K562 (cell line): ENCODE measurements at regions not wholly inside any gene's neighbourhood (a gene's known extent, or its start where the extent isn't known, plus 50 kb on each side); places are given as distances from the start of the nearest gene placed in this dataset.

ENCODE experiments used
- ATAC-seq: fragments of 200-7000 bp; cut with Tn5 transposase; 3 replicates; pipeline ENCODE4 v1.9.1; 2020; ENCODE audit warnings: moderate library complexity
- BruUV-seq: library from RNA; stranded (reverse); fragments of 400-500 nt; replicated peaks from 2 replicates; lab custom pipeline; 2021; lab: Mats Ljungman, UMichigan
- CTCF ChIA-PET: fragments of 300-600 bp; formaldehyde crosslinking; extraction: SDS; loops from one replicate; lab custom pipeline; 2021; ENCODE audit warnings: low intra/inter-chr PET ratio; lab: Yijun Ruan, JAX
- POLR2A ChIA-PET: fragments of 300-600, 350-650 bp; sonication (Branson Sonifier 250); formaldehyde crosslinking; extraction: SDS; loops from one replicate; lab custom pipeline; 2021; ENCODE audit warnings: antibody characterized with exemption, inconsistent platforms; lab: Yijun Ruan, JAX
- DNase-seq, 4 experiments: peaks; one replicate each; pipeline versions ENCODE4 v3.0.0 to v3.0.0-alpha.2; 2011 to 2018; ENCODE audit warnings: low spot score in 3 of 4, mixed read lengths in 3 of 4; ENCODE audit errors: extremely low read depth in 1 of 4
- FAIRE-seq: peaks from 2 replicates; lab custom pipeline; 2011; peaks lifted over from hg19 to GRCh38; lab: Jason Lieb, UNC
- H2AFZ ChIP-seq: 2 replicates; pipeline ENCODE4 v1.6.0; 2011; ENCODE audit warnings: low read depth, low read length, control low read depth, inconsistent platforms
- H3K27ac ChIP-seq: fragments of 200-600 bp; 3 replicates; pipeline ENCODE4 v1.8.0; 2011; ENCODE audit warnings: low read depth, mild to moderate bottlenecking, control low read depth, inconsistent platforms, low read length, moderate library complexity, mixed read lengths; ENCODE audit errors: extremely low read depth
- H3K27me3 ChIP-seq, 2 experiments: fragments of 300-600 bp in 1 of 2; 2 replicates in 1 of 2; 3 replicates in 1 of 2; pipeline versions ENCODE4 v1.6.0 to v1.8.0; 2011; ENCODE audit warnings: inconsistent platforms in 2 of 2, low read length in 2 of 2, mild to moderate bottlenecking in 1 of 2, mixed read lengths in 1 of 2, moderate library complexity in 1 of 2; ENCODE audit not compliant: control insufficient read depth in 2 of 2, insufficient read depth in 2 of 2
- H3K36me3 ChIP-seq: fragments of 300-600 bp; 3 replicates; pipeline ENCODE4 v1.8.0; 2011; ENCODE audit warnings: mild to moderate bottlenecking, low read length, inconsistent platforms; ENCODE audit not compliant: control insufficient read depth, insufficient read depth
- H3K4me1 ChIP-seq, 2 experiments: fragments of 200-600 bp in 1 of 2; replicated peaks in 1 of 2; 2 replicates in 1 of 2; 3 replicates in 1 of 2; pipeline versions ENCODE4 v1.5.1 to v1.8.0; 2011; ENCODE audit warnings: inconsistent platforms in 2 of 2, low read length in 2 of 2, mild to moderate bottlenecking in 1 of 2, mixed read lengths in 1 of 2, moderate library complexity in 1 of 2; ENCODE audit not compliant: control insufficient read depth in 2 of 2, insufficient read depth in 2 of 2
- H3K4me2 ChIP-seq: 2 replicates; pipeline ENCODE4 v1.6.1; 2011; ENCODE audit warnings: low read length, control low read depth, inconsistent platforms, mixed read lengths; ENCODE audit not compliant: insufficient read depth
- H3K4me3 ChIP-seq: fragments of 200-600 bp; sonication (generic), shearing (Covaris generic); 2 replicates; pipeline ENCODE4 v1.5.1; 2016; ENCODE audit warnings: control low read depth, inconsistent platforms
- H3K79me2 ChIP-seq: fragments of 200-600 bp; 3 replicates; pipeline ENCODE4 v1.8.0; 2011; ENCODE audit warnings: low read length, inconsistent platforms; ENCODE audit not compliant: control insufficient read depth, insufficient read depth
- H3K9ac ChIP-seq, 2 experiments: 2 replicates each; pipeline versions ENCODE4 v1.6.0 to v1.6.1; 2011; ENCODE audit warnings: low read depth in 2 of 2, low read length in 2 of 2, control low read depth in 1 of 2, inconsistent platforms in 1 of 2, mild to moderate bottlenecking in 1 of 2, mixed read lengths in 1 of 2; ENCODE audit not compliant: insufficient read depth in 1 of 2
- H3K9me1 ChIP-seq: one replicate; pipeline ENCODE4 v1.6.0; 2011; ENCODE audit warnings: inconsistent platforms, mild to moderate bottlenecking, low read length, moderate library complexity; ENCODE audit not compliant: control insufficient read depth, insufficient read depth
- H3K9me3 ChIP-seq: replicated peaks from 2 replicates; pipeline ENCODE4 v1.5.1; 2011; ENCODE audit warnings: low read depth, low read length, inconsistent platforms; ENCODE audit not compliant: control insufficient read depth, insufficient read depth
- H4K20me1 ChIP-seq: replicated peaks from 2 replicates; pipeline ENCODE4 v1.6.1; 2011; ENCODE audit warnings: low read length, inconsistent platforms, mixed read lengths; ENCODE audit not compliant: control insufficient read depth, insufficient read depth
- ARID2 ChIP-seq: fragments of 450-650 bp; IDR thresholded peaks from 2 replicates; pipeline ENCODE4 v1.6.1; 2017; ENCODE audit warnings: antibody characterized with exemption, mild to moderate bottlenecking
- CSDE1 ChIP-seq, 2 experiments: fragments of 450-650 bp; IDR thresholded peaks; 2 replicates each; pipeline ENCODE4 v1.6.1; 2016; ENCODE audit warnings: mild to moderate bottlenecking in 1 of 2
- CTCF ChIP-seq, 3 experiments: IDR thresholded peaks in 2 of 3; conservative IDR thresholded peaks in 1 of 3; 2 replicates each; pipeline ENCODE4 v1.5.1; 2011 to 2012; ENCODE audit warnings: low read length in 3 of 3, mild to moderate bottlenecking in 3 of 3, control low read depth in 2 of 3, improper control_type of control experiment in 1 of 3, inconsistent platforms in 1 of 3, low read depth in 1 of 3, mixed read lengths in 1 of 3, moderate library complexity in 1 of 3; ENCODE audit not compliant: insufficient read depth in 2 of 3
- HMBOX1 ChIP-seq: sonication (generic); IDR thresholded peaks from 2 replicates; pipeline ENCODE4 v1.6.1; 2016
- MECOM ChIP-seq: fragments of 250-450 bp; sonication (Bioruptor Pico); IDR thresholded peaks from 2 replicates; pipeline ENCODE4 v1.8.0; 2022; ENCODE audit warnings: inconsistent platforms
- MLLT1 ChIP-seq, 2 experiments: fragments of 450-650 bp; IDR thresholded peaks; 2 replicates each; pipeline ENCODE4 v1.6.1; 2016
- POLR2AphosphoS5 ChIP-seq: IDR thresholded peaks from 2 replicates; pipeline ENCODE4 v1.6.1; 2011; ENCODE audit warnings: mild to moderate bottlenecking, low read depth, low read length, moderate library complexity; ENCODE audit not compliant: control insufficient read depth, insufficient read depth
- SMAD1 ChIP-seq: fragments of 150-350 bp; IDR thresholded peaks from 2 replicates; pipeline ENCODE4 v1.6.1; 2014; ENCODE audit warnings: low read length, low read depth; ENCODE audit not compliant: partially characterized antibody
- SMARCA5 ChIP-seq: fragments of 450-650 bp; IDR thresholded peaks from 2 replicates; pipeline ENCODE4 v1.6.1; 2016
- SNIP1 ChIP-seq: fragments of 450-650 bp; IDR thresholded peaks from 2 replicates; pipeline ENCODE4 v1.7.1; 2017; ENCODE audit warnings: low read depth, mild to moderate bottlenecking
- ZBTB26 ChIP-seq: fragments of 450-650 bp; formaldehyde crosslinking; IDR thresholded peaks from 2 replicates; pipeline ENCODE4 v1.4.0; 2022; ENCODE audit warnings: missing genetic modification characterization
- ZZZ3 ChIP-seq: fragments of 450-650 bp; IDR thresholded peaks from 2 replicates; pipeline ENCODE4 v1.6.1; 2016; ENCODE audit warnings: antibody characterized with exemption, mild to moderate bottlenecking, moderate library complexity
- WGBS: fragments of 100-300 bp; shearing (Covaris generic); methylation state at CpG from one replicate; pipeline ENCODE4 v1.1.6; 2016; ENCODE audit warnings: low coverage, mixed read lengths; ENCODE audit not compliant: insufficient coverage; ENCODE audit errors: missing lambda C conversion rate; 5-methylcytosine and 5-hydroxymethylcytosine counted together
- in situ Hi-C: fragments of 300-500 bp; cut with MboI; formaldehyde crosslinking; loops from 4 replicates; pipeline ENCODE4 v1.15.0; 2018; ENCODE audit warnings: inconsistent platforms, mixed read lengths
- intact Hi-C: fragments of 100-400 bp; cut with micrococcal nuclease; formaldehyde crosslinking; loops from 2 replicates; pipeline ENCODE4 v1.14.2; 2022

GRCh38 chr18:40821596-40822243, 1133.3 kb upstream of the PIK3C3 start (continued):
- no peak for TF ChIP-seq SNIP1
- TF ChIP-seq ZZZ3: no peak
- TF ChIP-seq MLLT1 (IDR thresholded peaks at IDR 0.05): no peak
- no peak for TF ChIP-seq CTCF (IDR thresholded peaks at IDR 0.05 in 2 of 3, conservative IDR thresholded peaks at IDR 0.05 in 1 of 3; ENCODE audit: insufficient read depth in 2 of 3, low read depth in 1 of 3, low read length in 3 of 3)

GRCh38 chr18:40812981-40813515, 1142.0 kb upstream of the PIK3C3 start:
- no TSS peak for BruUV-seq
- Histone ChIP-seq H3K27me3 (no peaks in the 10 kb centered on the region), H2AFZ (no peak overlapping the region), H3K4me2 (no peak overlapping the region), H3K4me1 (no peaks in the 10 kb centered on the region), H3K79me2 (no peaks in the 10 kb centered on the region), H3K9me3 (no peaks in the 10 kb centered on the region), H3K9ac (no peak overlapping the region), H3K9me1 (no peaks in the 10 kb centered on the region), H3K4me3 (no peak overlapping the region), H3K36me3 (no peaks in the 10 kb centered on the region), H3K27ac (no peak overlapping the region), H4K20me1 (no peaks in the 10 kb centered on the region)
- WGBS: 0% methylated on average over 1 of the region's 1 CpG
- TF ChIP-seq SMAD1: no peak
- TF ChIP-seq MECOM (CRISPR knock-in tag): no peak
- TF ChIP-seq CSDE1 (IDR thresholded peaks at IDR 0.05): no peak
- no peak for TF ChIP-seq POLR2AphosphoS5
- TF ChIP-seq SMARCA5: no peak
- no peak for TF ChIP-seq ZBTB26 (CRISPR knock-in tag)
- TF ChIP-seq ARID2: no peak
- TF ChIP-seq HMBOX1: no peak
- intact Hi-C loops (no loop called here), in situ Hi-C loops (no loop called here)
- no peak for FAIRE-seq
- ChIA-PET POLR2A (no interaction called here), CTCF (no interaction called here)
- DNase-seq: no peak
- no peak for ATAC-seq
